PC-3 (cell line): ENCODE measurements at regions not wholly inside any gene's neighbourhood (a gene's known extent, or its start where the extent isn't known, plus 50 kb on each side); places are given as distances from the start of the nearest gene placed in this dataset.

ENCODE experiments used
- CTCF ChIP-seq: fragments of 300-600 bp; sonication (generic); conservative IDR thresholded peaks from 2 replicates; pipeline ENCODE4 v1.5.1; 2017; ENCODE audit warnings: antibody characterized with exemption, low read depth, mild to moderate bottlenecking, low read length
- EZH2 ChIP-seq: fragments of 300-600 bp; sonication (generic); IDR thresholded peaks from one replicate; pipeline ENCODE4 v1.6.1; 2017; ENCODE audit warnings: antibody characterized with exemption, mild to moderate bottlenecking, low read length; ENCODE audit not compliant: unreplicated experiment
- EZH2phosphoT487 ChIP-seq: fragments of 300-600 bp; sonication (generic); IDR thresholded peaks from 2 replicates; pipeline ENCODE4 v1.6.1; 2018; ENCODE audit warnings: mild to moderate bottlenecking, antibody characterized with exemption, low read length, borderline replicate concordance

GRCh38 chr16:47895146-47895545 is 260.6 kb downstream of the ABCC12 start:
- TF ChIP-seq CTCF (no peak), EZH2 (no peak), EZH2phosphoT487 (no peak)
